Endothelial cell of umbilical vein (primary cell): ENCODE measurements at regions not wholly inside any gene's neighbourhood (a gene's known extent, or its start where the extent isn't known, plus 50 kb on each side); places are given as distances from the start of the nearest gene placed in this dataset.

ENCODE experiments used
- BruUV-seq: library from RNA; stranded (reverse); fragments of 400-500 nt; replicated peaks from 2 replicates; lab custom pipeline; 2021; lab: Mats Ljungman, UMichigan
- CTCF ChIA-PET: fragments of 300-600, 350-600 bp; sonication (Branson Sonifier 250); formaldehyde crosslinking; loops from one replicate; lab custom pipeline; 2021; ENCODE audit warnings: antibody characterized with exemption, inconsistent platforms; lab: Charles Lee
- POLR2A ChIA-PET: fragments of 300-600, 350-600 bp; sonication (Branson Sonifier 250); formaldehyde crosslinking; loops from one replicate; lab custom pipeline; 2021; ENCODE audit warnings: antibody characterized with exemption, inconsistent platforms; lab: Charles Lee
- DNase-seq: peaks from one replicate; pipeline ENCODE4 v3.0.0-alpha.2; 2011; ENCODE audit warnings: low read depth, low spot score
- FAIRE-seq: peaks from 2 replicates; lab custom pipeline; 2011; peaks lifted over from hg19 to GRCh38; lab: Jason Lieb, UNC
- H2AFZ ChIP-seq: 2 replicates; pipeline ENCODE4 v1.6.0; 2012; ENCODE audit warnings: low read depth, low read length, control low read depth, inconsistent platforms
- H3K27ac ChIP-seq: 2 replicates; pipeline ENCODE4 v1.5.1; 2011; ENCODE audit warnings: low read depth, mild to moderate bottlenecking, control low read depth, low read length, moderate library complexity; ENCODE audit not compliant: insufficient read depth
- H3K27me3 ChIP-seq, 2 experiments: 2 replicates each; pipeline versions ENCODE4 v1.6.0 to v1.6.1; 2011; ENCODE audit warnings: low read length in 2 of 2, mixed read lengths in 1 of 2; ENCODE audit not compliant: control insufficient read depth in 2 of 2, insufficient read depth in 2 of 2
- H3K36me3 ChIP-seq, 2 experiments: 2 replicates in 1 of 2; 3 replicates in 1 of 2; pipeline ENCODE4 v1.5.1; 2011; ENCODE audit warnings: low read length in 2 of 2, mild to moderate bottlenecking in 1 of 2, moderate library complexity in 1 of 2; ENCODE audit not compliant: control insufficient read depth in 2 of 2, insufficient read depth in 2 of 2; ENCODE audit errors: extremely low read depth in 1 of 2
- H3K4me1 ChIP-seq: 3 replicates; pipeline ENCODE4 v1.5.1; 2011; ENCODE audit warnings: mild to moderate bottlenecking, low read length; ENCODE audit not compliant: control insufficient read depth, insufficient read depth; ENCODE audit errors: extremely low read depth
- H3K4me2 ChIP-seq: 2 replicates; pipeline ENCODE4 v1.6.1; 2011; ENCODE audit warnings: low read length, control low read depth, mixed read lengths; ENCODE audit not compliant: insufficient read depth
- H3K4me3 ChIP-seq, 3 experiments: fragments of 200-600 bp in 1 of 3; sonication (generic), shearing (Covaris generic) in 1 of 3; replicated peaks in 1 of 3; 2 replicates each; pipeline ENCODE4 v1.5.1; 2011 to 2016; ENCODE audit warnings: control low read depth in 3 of 3, low read length in 3 of 3, mild to moderate bottlenecking in 2 of 3, inconsistent platforms in 1 of 3, low read depth in 1 of 3, moderate library complexity in 1 of 3; ENCODE audit not compliant: insufficient read depth in 1 of 3
- H3K79me2 ChIP-seq: 2 replicates; pipeline ENCODE4 v1.6.0; 2012; ENCODE audit warnings: low read length, inconsistent platforms; ENCODE audit not compliant: control insufficient read depth, insufficient read depth
- H3K9ac ChIP-seq: replicated peaks from 2 replicates; pipeline ENCODE3; 2011; ENCODE audit warnings: low read length, control low read depth; ENCODE audit not compliant: insufficient read depth; ENCODE audit errors: extremely low read depth
- H3K9me1 ChIP-seq: replicated peaks from 3 replicates; pipeline ENCODE4 v1.6.0; 2011; ENCODE audit warnings: mild to moderate bottlenecking, low read length; ENCODE audit not compliant: control insufficient read depth, insufficient read depth; ENCODE audit errors: extremely low read depth
- H3K9me3 ChIP-seq: replicated peaks from 2 replicates; pipeline ENCODE4 v1.5.1; 2012; ENCODE audit warnings: low read length, inconsistent platforms; ENCODE audit not compliant: control insufficient read depth, insufficient read depth
- H4K20me1 ChIP-seq: replicated peaks from 2 replicates; pipeline ENCODE3; 2011; ENCODE audit warnings: mild to moderate bottlenecking, low read length; ENCODE audit not compliant: control insufficient read depth, insufficient read depth; ENCODE audit errors: extremely low read depth
- CTCF ChIP-seq, 2 donors: IDR thresholded peaks; 1 replicate in 1 of 2; 2 replicates in 1 of 2; pipeline ENCODE4 v1.5.1; 2011; ENCODE audit warnings: low read length in 2 of 2, mild to moderate bottlenecking in 2 of 2, moderate library complexity in 2 of 2, control low read depth in 1 of 2, inconsistent platforms in 1 of 2, low read depth in 1 of 2; ENCODE audit not compliant: insufficient read depth in 1 of 2; ENCODE audit errors: extremely low read depth in 1 of 2
- EZH2 ChIP-seq: IDR thresholded peaks from 2 replicates; pipeline ENCODE4 v1.6.1; 2012; ENCODE audit warnings: borderline replicate concordance, low read depth, mild to moderate bottlenecking, moderate library complexity, low read length, inconsistent platforms; ENCODE audit not compliant: severe bottlenecking
- FOS ChIP-seq: IDR thresholded peaks from 2 replicates; pipeline ENCODE4 v1.6.1; 2011; ENCODE audit warnings: mild to moderate bottlenecking, low read length, moderate library complexity, borderline replicate concordance; ENCODE audit not compliant: insufficient read depth
- GATA2 ChIP-seq: IDR thresholded peaks from 2 replicates; pipeline ENCODE4 v1.7.0; 2011; ENCODE audit warnings: low read depth, mild to moderate bottlenecking, moderate library complexity, mixed read lengths, low read length; ENCODE audit not compliant: insufficient read length, insufficient read depth
- JUN ChIP-seq: IDR thresholded peaks from 2 replicates; pipeline ENCODE4 v1.6.1; 2011; ENCODE audit warnings: borderline replicate concordance, low read depth; ENCODE audit not compliant: insufficient read length, insufficient read depth
- MAX ChIP-seq: IDR thresholded peaks from 2 replicates; pipeline ENCODE4 v1.6.1; 2011; ENCODE audit not compliant: insufficient read depth, insufficient read length
- MYC ChIP-seq: IDR thresholded peaks from one replicate; pipeline ENCODE4 v1.6.1; 2011; ENCODE audit warnings: mild to moderate bottlenecking, low read depth, low read length
- POLR2A ChIP-seq: IDR thresholded peaks from 2 replicates; pipeline ENCODE4 v1.6.1; 2012; ENCODE audit warnings: low read depth, mild to moderate bottlenecking, control low read depth, low read length
- POLR2AphosphoS5 ChIP-seq: IDR thresholded peaks from 2 replicates; pipeline ENCODE4 v1.6.1; 2012; ENCODE audit warnings: low read depth, mild to moderate bottlenecking, control low read depth, low read length, moderate library complexity; ENCODE audit not compliant: insufficient read depth
- dilution Hi-C: fragments of 300-500 bp; cut with MboI; formaldehyde crosslinking; loops from one replicate; pipeline ENCODE4 v1.15.0; 2019; ENCODE audit warnings: low sequenced_read_pairs; ENCODE audit not compliant: extremely low pct_ligation_motif_present
- intact Hi-C: fragments of 100-400 bp; cut with micrococcal nuclease; formaldehyde crosslinking; loops from one replicate; pipeline ENCODE4 v1.10.0; 2022

GRCh38 chr4:101660607-101661006 is 129.9 kb upstream of the BANK1 start:
- ChIA-PET CTCF (no interaction called here), POLR2A (no interaction called here)
- no peak overlapping the region for H2AFZ ChIP-seq
- no peak overlapping the region for H3K27ac ChIP-seq
- no peaks in the 10 kb centered on the region for H3K79me2 ChIP-seq
- no peaks in the 10 kb centered on the region for H3K36me3 ChIP-seq
- H3K4me3 ChIP-seq, result no peak overlapping the region
- dilution Hi-C loops (no loop called here), intact Hi-C loops (no loop called here)
- DNase-seq (no peak), FAIRE-seq (no peak)
- no peaks in the 10 kb centered on the region for H3K9me3 ChIP-seq
- no TSS peak for BruUV-seq
- no peaks in the 10 kb centered on the region for H3K27me3 ChIP-seq
- H3K4me1 ChIP-seq, result no peaks in the 10 kb centered on the region
- no peak overlapping the region for H3K9ac ChIP-seq
- H3K9me1 ChIP-seq, result no peaks in the 10 kb centered on the region
- H4K20me1 ChIP-seq, result no peaks in the 10 kb centered on the region
- TF ChIP-seq CTCF (IDR thresholded peaks at IDR 0.05; ENCODE audit: extremely low read depth in 1 of 2, insufficient read depth in 1 of 2, low read depth in 1 of 2, low read length in 2 of 2), result no peak
- TF ChIP-seq GATA2, result no peak
- no peak for TF ChIP-seq EZH2
- TF ChIP-seq FOS, result no peak
- no peak for TF ChIP-seq MYC
- TF ChIP-seq JUN, result no peak
- TF ChIP-seq MAX, result no peak
- TF ChIP-seq POLR2A, result no peak
- TF ChIP-seq POLR2AphosphoS5, result no peak
- no peak overlapping the region for H3K4me2 ChIP-seq
